RWPE1 (cell line): ENCODE measurements at regions not wholly inside any gene's neighbourhood (a gene's known extent, or its start where the extent isn't known, plus 50 kb on each side); places are given as distances from the start of the nearest gene placed in this dataset.
A peak's percentile ranks its signal among the peaks of the same experiment; 100 is the strongest.
"Not testable (repeated sequence)": the region's sequence is repeated elsewhere in the genome, so short reads cannot be mapped to it uniquely, and the experiment has no call there.

ENCODE experiments used
- CTCF ChIA-PET: fragments of 350-600 bp; sonication (Branson Sonifier 250); formaldehyde crosslinking; extraction: SDS; loops from one replicate; lab custom pipeline; 2021; lab: Yijun Ruan, JAX
- POLR2A ChIA-PET: fragments of 400-600 bp; formaldehyde crosslinking; extraction: SDS; loops from one replicate; lab custom pipeline; 2020; ENCODE audit warnings: antibody characterized with exemption; ENCODE audit not compliant: low non-redundant PET; lab: Yijun Ruan, JAX
- DNase-seq: peaks from one replicate; pipeline ENCODE4 v3.0.0; 2012; ENCODE audit warnings: low spot score
- H3K27ac ChIP-seq: fragments of 450-650 bp; 2 replicates; pipeline ENCODE4 v1.5.1; 2017
- TF ChIP-seq, protein P1 (sequence below): fragments of 450-650 bp; conservative IDR thresholded peaks from 2 replicates; pipeline ENCODE4 v1.5.1; 2017; ENCODE audit warnings: low read depth, mild to moderate bottlenecking

DNA sequence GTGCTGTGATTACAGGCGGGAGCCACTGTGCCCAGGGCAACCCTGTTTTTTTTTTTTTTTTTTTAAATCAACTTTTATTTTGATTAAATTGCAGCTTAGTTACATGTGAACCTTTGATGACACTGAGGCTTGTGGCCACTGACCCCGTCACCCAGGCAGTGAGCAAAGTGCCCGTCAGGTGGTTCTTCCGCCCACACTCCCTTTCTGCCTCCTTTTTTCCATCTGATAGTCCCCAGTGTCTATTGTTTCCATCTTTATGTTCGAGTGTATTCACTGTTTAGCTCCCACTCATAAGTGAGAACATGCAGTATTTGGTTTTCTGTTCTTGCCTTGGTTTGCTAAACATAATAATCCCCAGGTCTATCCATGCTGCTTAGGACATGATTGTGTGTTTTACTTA, 110.9 kb upstream of the GRK3 start:
- no peak overlapping the region for H3K27ac ChIP-seq
- TF ChIP-seq, protein P1, sequence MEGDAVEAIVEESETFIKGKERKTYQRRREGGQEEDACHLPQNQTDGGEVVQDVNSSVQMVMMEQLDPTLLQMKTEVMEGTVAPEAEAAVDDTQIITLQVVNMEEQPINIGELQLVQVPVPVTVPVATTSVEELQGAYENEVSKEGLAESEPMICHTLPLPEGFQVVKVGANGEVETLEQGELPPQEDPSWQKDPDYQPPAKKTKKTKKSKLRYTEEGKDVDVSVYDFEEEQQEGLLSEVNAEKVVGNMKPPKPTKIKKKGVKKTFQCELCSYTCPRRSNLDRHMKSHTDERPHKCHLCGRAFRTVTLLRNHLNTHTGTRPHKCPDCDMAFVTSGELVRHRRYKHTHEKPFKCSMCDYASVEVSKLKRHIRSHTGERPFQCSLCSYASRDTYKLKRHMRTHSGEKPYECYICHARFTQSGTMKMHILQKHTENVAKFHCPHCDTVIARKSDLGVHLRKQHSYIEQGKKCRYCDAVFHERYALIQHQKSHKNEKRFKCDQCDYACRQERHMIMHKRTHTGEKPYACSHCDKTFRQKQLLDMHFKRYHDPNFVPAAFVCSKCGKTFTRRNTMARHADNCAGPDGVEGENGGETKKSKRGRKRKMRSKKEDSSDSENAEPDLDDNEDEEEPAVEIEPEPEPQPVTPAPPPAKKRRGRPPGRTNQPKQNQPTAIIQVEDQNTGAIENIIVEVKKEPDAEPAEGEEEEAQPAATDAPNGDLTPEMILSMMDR: no peak
- no peak for DNase-seq
- POLR2A ChIA-PET: no interaction called here
- CTCF ChIA-PET: no interaction called here

DNA sequence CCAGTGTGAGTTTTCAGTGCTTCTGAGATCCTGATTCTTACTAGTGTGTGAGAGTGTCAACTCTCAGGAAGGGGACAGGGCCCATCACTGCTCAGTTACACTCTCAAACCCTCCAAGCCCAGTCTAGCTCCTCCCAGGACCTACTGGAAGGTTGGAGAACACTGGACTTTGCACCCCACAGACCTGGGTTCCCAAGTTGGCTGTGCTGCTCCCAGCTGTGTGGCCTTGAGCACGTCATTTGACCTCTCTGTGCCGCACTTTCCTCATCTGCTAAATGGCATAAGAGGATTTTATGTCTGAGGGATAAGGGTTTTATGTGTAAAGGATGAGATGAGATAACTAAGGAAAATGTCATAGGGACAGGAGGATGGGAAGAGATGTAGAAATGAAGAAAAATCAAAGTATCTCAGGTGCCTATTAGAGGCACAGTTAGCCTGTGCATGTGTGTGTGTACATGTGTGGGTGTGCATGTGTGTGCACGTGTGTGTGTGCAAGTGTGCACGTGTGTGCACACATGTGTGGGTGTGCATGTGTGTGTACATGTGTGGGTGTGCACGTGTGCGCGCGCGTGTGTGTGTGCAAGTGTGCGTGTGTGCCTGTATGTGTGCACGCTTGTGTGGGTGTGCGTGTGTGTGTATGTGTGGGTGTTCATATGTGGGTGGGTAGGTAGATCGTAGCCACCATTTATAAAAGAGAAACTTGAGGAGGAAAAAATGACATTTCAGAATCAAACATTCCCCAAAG, 108.0 kb upstream of the GRK3 start:
- CTCF ChIA-PET, H3K27ac ChIP-seq, DNase-seq, POLR2A ChIA-PET: not testable (repeated sequence)

DNA sequence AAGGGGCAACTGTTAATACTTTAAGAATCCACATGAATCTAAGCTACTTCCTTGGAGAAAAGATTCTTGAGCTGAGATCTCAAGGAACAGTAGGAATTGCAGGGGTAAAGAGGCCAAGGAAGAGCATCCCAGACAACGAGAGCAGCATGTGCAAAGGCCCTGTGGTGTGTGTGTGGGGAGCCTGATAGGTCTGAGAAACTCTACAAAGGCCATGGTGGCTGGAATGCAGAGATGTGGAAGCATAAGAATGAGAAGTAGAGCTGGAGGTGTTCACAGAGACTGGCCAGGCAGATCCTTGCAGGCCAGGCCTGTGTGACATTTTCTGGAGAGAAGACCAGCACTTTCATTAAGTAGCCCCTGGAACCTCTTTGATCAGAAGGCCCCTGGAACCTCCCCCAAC, 105.8 kb upstream of the GRK3 start:
- CTCF ChIA-PET, DNase-seq, H3K27ac ChIP-seq, POLR2A ChIA-PET: not testable (repeated sequence)

DNA sequence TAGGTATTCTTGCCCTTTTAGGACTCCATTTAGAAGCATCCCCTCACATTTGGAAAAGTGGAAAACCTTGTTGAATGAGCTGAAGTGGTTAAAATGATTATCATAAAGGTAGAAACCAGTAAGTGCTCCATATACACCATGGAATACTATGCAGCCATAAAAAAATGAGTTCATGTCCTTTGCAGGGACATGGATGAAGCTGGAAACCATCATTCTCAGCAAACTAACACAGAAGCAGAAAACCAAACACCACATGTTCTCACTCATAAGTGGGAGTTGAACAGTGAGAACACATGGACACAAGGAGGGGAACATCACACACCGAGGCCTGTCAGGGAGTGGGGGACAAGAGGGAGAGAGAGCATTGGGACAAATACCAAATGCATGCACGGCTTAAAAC, 103.8 kb upstream of the GRK3 start:
- POLR2A ChIA-PET, CTCF ChIA-PET, DNase-seq: not testable (repeated sequence)

DNA sequence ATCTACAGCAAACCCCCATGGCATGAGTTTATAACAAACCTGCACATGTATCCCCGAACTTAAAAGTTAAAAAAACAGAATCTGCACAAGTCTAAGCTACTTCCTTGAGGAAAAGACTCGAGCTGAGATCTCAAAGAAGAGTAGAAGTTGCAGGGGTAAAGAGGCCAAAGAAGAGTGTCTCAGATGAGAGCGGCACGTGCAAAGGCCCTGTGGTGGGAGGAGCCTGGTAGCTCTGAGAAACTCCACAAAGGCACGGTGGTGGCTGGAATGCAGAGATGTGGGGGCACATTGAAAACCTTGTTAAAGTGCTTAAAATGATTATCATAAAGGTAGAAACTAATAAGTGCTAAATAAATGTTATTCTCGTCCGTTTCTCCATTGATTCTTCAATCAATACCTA, 103.2 kb upstream of the GRK3 start:
- ChIA-PET POLR2A (no interaction called here), CTCF (no interaction called here)
- no peak overlapping the region for H3K27ac ChIP-seq
- TF ChIP-seq, protein P1: no peak
- DNase-seq: no peak

More for the DNA sequence above, 103.8 kb upstream of the GRK3 start:
- not testable (repeated sequence) for H3K27ac ChIP-seq

DNA sequence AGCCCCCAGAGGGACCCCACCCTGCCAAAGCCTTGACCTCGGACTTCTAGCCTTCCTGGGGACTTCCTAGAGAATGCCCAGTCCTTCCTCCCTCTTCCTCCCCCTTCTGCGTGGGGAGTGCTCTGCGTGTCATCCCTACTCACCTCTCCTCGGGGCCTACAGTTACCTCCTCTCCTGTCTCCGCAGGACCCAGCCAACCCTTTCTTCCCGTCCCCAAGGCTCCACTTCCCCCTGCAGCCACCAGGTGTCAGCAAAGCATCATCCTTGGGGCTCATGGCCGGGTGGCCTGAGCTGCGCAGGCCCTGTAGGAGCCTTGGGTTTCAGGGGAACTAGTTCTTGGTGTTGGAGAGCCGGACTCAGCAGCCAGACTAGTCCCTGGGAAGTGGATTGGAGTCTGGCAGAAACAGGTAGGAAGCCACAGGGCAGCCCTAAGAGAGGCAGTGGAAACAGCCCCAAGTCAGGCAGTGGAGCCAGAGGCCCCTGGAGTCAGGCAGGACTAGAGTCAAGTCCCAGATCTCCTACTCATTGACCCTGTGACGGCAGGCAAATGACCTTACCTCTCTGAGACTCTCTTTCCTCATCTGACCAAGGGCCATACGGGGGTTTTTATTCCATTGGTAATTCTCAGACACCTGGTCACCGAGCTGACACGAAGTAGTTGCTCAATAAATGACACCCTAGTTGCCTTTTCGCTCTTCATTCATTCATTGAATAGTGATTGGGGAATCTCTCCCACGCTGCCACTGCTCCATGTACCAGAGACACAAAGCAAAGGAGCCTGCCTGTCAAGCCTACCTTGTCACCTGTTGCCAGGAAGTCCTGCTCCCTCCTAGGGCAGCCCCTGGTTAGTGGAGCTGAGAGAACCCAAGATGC, 101.8 kb upstream of the GRK3 start:
- POLR2A ChIA-PET, H3K27ac ChIP-seq: not testable (repeated sequence)
- DNase-seq: peak; percentile 75
- TF ChIP-seq, protein P1: peak; percentile 93
- CTCF ChIA-PET: interaction anchor here (0.6 kb wide), 5 partner anchors 242 to 1107 kb away, joined by 3 read pairs; no protein-coding TSS in a partner anchor

DNA sequence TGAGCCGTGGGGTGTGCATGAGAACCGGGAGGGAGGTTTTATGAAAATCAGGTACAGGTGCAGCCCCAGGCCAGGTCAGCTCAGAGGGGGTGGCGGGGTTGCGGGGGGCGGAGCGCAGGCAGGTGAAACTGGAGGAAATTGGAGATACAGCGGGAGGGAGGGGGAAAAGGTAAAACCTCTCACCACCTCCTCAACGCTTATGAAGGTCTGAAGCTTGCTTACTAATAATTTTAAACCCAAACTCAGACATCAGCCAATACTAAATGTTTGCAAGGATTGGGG, 101.2 kb upstream of the GRK3 start:
- DNase-seq, POLR2A ChIA-PET, CTCF ChIA-PET, H3K27ac ChIP-seq: not testable (repeated sequence)

DNA sequence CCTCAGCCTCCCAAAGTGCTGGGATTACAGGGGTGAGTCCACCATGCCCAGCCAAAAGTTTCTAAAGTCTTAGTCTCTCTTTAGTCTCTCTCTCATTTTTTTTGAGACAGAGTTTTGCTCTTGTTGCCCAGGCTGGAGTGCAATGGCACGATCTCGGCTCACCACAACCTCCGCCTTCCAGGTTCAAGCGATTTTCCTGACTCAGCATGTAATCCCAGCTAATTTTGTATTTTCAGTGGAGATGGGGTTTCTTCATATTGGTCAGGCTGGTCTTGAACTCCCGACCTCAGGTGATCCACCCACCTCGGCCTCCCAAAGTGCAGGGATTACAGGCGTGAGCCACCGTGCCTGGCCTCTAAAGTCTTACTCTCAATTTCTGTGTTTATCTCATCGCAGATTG, 100.1 kb upstream of the GRK3 start:
- POLR2A ChIA-PET, CTCF ChIA-PET, H3K27ac ChIP-seq, DNase-seq: not testable (repeated sequence)

DNA sequence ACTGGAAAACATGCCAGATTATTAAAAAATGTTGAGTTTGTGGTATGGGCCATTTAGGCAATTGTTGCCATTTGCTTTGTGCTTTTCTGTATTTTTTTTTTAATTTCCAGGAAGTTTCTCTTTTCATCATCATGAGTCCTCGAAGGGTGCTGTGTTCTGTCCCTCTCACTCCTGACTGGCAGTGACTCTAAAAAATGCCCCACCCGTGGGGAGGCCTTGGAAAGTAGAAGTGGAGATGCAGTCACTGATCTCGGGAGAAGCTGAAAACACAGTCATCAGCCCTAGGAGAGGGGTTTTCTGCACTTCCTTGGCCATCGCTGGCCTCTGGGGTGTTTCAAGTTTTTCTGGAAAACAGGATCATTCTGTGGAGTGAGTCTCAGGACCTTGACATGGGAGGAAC, 98.5 kb upstream of the GRK3 start:
- POLR2A ChIA-PET: no interaction called here

More for the DNA sequence above, 98.5 kb upstream of the GRK3 start:
- CTCF ChIA-PET: no interaction called here
- TF ChIP-seq, protein P1: no peak
- H3K27ac ChIP-seq: no peak overlapping the region
- DNase-seq: no peak
